ENCODE measurements at regions not wholly inside any gene's neighbourhood (a gene's known extent, or its start where the extent isn't known, plus 50 kb on each side); places are given as distances from the start of the nearest gene placed in this dataset.

- TF ChIP-seq CTCF (IDR thresholded peaks at IDR 0.05) (no peak), POLR2A (IDR thresholded peaks at IDR 0.05) (no peak), POLR2AphosphoS5 (IDR thresholded peaks at IDR 0.05) (no peak)
Observed at GRCh38 chr4:130197946-130198345, 1102.0 kb downstream of the C4orf33 start.

Data from gastroesophageal sphincter (tissue), 3 donors.